NCI-H187 treated with DMSO at 0.1 percent for 48 hours (cell line): ENCODE measurements at regions not wholly inside any gene's neighbourhood (a gene's known extent, or its start where the extent isn't known, plus 50 kb on each side); places are given as distances from the start of the nearest gene placed in this dataset.

Experiments used
- DNase-seq: peaks from one replicate; lab custom pipeline; 2025; lab: John Stamatoyannopoulos, UW

DNA sequence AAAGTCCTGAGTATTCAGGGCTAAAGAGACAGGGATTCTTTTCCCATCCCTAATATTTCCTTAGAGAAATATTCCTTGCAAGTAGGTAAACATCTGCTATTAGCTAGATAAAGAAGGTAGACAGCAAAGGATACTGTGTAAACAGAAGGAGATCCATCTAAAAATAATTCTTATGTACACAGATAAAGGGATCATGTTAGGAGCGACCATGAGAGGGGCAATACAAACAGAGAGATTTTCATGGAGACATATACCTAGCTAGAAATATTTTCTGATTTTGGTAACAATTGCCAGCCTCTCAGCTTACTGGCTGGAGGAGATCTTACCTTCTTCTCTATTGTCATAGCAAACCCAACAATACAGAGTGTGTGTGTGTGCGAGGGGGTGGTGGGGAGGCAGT is 184.6 kb upstream of the DMAC1 start:
- DNase-seq = no peak

DNA sequence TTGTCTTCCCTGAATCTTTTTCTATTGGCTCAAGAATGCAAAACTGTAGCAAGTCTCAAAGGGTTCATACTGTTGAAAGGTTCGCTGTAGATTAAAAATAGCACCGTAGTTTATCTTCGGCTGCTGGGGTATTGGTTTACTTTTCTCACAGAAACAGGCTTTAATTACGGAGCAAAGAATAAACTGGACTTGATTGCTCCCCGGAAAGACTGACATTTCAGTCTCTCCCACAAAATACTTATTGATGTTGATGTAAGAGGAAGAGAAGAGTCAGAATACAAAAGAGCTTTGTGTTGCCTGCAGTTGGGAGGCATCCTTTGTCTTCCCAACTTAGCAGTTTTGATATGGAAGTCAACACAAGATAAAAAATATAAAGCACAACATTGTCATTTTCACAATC is 183.9 kb upstream of the DMAC1 start:
- DNase-seq = no peak

DNA sequence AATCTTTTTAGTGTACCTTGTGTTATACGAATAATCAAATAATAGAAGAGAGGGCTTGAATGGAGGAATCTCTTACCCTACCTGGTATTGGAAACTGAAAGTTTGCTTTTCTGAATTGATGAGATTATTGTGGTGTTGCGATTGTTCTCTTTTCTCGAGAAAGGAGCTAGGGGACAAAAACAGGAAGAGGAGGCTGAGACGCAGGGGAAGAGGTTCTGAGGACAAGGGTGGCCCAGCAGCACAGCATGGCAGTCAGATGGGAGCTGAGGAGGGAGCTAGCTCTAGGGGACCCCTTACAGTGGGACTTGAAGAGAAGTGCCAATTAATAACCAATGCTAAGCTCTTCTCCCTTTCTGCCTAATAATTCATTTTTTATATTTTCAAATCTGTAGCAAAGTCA is 183.3 kb upstream of the DMAC1 start:
- DNase-seq = no peak

DNA sequence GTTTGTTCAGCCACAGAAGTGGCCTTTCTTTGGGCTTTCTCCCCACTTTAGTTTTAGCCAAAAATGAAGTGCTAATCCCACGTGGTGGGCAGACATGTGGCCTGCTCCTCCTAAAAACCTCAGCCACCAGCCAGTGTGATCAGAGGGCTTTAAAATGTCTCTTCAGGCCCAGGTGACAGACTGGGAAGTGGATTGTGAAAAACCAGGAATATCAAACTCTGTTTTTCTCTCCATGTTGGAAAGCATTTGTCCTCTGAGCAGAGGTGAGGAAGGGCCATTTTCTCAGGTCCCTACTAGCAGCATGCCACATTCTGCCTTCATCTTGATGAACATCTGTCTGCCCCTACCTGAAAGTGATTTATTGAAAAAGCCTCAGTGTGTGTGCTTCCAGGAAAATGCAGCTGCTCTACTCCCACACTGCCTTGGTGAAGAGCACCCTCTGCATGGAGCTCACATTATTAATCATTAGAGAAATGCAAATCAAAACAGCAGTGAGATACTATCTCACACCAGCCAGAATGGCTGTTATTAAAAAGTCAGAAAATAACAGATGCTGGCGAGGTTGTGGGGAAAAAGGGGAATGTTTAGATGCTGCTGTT is 181.2 kb upstream of the DMAC1 start:
- no peak for DNase-seq

DNA sequence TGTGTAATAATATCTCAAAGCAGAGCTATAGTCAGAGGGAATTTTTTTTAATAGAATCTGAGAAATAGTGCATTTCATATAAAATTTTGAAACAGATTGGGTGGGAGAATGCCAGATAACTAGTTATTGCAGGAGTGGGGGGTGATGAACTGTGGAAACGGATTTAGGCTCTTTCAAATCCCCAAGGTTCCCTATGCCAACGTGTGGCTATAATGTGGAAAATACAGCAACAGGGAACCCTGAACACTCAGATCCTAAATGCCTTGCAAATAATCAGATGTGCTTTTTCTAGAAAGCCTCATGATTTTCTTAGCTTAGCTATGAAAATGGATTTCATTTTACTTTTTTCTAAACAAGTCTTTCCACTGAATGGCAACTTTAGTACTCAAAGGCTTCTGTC is 180.5 kb upstream of the DMAC1 start:
- DNase-seq = no peak

DNA sequence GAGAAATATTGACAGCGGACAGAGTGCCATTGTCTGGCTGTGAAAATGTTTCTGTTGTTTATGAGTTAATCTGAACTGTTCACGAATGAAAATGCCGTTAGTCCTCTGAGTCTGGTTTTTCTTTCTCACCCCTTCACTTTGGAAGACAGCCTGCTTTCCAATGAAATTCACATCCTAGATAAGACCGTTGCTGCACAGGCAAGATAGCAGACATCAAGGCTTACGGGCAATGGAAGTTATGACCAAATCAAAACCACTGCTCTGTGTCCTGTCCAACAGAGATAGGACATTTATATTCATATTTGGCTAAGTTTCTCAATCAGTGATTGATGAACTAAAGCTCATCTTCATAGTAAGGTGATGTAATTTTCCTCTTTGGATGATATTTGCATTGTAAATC is 180.0 kb upstream of the DMAC1 start:
- no peak for DNase-seq

DNA sequence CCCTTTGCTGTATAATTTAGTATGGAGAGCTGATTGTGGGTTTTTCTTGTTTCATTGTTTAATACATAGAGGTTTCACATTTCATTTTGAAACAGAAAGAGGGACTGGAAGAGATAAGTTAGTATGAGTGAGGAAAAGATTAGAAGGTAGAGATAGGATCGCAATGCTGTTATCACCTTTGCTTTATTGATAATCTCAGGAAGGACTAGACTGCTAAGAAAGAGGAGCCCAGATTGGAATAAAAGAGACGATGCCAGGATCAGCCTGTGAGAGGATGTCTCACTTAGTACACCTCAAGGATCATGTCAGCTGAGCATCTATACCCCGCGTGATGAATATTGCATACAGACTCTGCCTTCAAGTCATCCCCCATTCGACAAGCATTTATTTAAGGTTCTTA is 178.0 kb upstream of the DMAC1 start:
- DNase-seq = no peak

DNA sequence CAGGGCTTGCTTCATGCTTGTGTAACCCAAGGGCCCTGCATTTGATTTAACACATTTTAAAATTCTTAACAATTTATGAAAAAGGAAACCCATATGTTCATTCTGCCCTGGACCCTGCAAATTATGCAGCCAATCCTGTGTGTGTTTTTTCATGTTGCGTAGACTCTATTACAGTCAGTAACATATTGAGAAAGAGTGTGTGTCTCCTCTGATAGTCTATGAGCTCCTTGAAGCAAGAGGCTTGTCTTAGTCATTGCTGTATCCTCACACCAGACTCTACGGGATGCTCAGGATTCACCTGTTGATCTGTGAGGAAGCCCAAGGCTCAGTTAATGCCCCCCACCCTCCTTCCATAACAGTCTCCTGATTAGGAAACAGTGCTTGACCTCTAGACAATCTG is 177.3 kb upstream of the DMAC1 start:
- no peak for DNase-seq

DNA sequence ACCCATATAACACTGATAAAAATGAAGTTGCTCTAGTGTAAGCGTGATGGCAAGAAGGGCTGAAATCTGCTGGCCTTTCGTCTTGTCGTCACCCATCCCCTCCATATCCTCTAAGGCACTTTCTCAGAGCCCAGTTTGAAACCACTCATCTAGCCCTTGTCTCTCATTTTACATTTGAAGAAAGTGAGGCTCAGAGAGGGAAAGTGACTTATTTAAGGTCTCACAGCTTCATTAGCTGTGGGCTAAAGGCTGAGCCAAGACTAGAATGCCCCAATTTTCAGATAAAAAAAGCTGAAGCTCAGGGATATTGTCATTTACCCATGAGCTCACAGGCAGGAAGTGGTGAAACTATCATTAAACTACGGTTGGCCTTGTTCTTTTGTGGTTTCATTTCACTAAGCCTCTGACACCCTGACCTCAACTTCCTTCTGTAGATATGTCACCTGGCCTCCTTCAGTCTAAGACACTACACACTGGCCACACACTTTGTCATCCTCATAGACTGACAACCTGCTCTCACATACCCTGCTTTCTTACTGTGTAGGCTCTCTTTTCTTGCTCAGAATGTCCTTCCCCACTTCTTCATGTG is 176.7 kb upstream of the DMAC1 start:
- DNase-seq = no peak

DNA sequence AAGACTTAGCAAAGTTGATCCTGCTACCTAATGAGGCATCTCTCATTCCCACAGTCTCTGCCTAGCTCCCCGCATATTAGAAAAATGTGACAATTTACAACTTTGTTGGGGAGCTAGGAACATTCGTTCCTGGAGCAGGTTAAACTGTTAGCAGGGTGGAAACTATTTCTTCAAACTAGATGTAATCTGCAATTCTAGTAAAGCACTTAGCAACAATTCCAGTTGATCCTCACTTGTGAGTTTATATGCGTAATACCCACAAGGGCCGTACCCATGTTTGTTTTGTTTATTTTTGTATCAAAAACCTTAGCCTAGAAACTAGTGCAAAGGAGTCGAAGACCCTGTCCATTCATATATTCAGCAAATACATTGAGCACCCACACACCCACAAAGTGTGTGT is 175.8 kb upstream of the DMAC1 start:
- no peak for DNase-seq

DNA sequence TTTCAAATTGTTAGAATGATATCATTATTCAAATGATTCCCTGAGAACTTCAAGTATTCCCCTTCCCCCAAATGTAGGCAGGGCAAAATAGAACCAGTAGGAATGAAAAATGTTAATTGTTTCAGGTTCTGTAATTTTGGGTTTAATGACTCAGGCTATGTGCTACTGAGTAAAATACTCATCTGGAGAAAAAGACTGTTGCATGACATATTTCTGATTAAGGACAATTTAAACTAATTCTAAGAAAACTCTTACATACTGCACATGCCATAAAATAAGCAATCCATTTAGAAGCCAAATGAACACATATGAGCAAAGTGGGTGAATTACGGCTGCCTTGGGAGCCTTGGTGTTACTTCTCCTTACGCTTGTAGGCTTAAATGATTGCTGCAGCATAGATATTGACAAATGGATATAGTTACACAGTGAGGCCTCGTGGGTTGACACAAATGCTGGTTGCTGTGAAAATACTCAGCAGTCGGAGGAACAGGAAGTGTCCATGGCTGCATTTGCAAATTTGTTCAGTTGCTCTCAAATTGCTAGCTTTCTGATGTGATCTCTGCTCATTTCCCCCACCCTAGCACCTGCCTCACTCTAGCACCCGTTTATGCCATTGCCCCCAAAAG is 174.9 kb upstream of the DMAC1 start:
- DNase-seq = no peak

DNA sequence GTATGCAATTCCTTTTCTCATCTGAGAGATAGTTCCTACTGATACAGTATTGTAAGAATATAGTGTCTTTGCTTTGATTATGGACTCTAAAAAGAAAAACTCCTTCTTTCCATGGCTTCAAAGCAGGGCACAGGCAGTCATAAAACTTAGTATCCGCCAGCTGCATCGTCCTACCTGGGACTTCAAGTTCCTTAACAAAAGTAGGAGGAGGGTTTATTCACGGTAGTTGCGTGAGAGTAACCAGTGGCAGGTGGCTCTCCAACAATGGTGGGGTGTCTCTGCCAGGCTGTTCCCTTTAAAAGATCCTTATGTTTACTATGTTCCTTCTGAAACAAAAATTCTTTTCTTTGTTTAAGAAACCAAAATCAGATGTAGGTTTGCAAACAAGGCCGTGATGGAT is 173.5 kb upstream of the DMAC1 start:
- DNase-seq = no peak

DNA sequence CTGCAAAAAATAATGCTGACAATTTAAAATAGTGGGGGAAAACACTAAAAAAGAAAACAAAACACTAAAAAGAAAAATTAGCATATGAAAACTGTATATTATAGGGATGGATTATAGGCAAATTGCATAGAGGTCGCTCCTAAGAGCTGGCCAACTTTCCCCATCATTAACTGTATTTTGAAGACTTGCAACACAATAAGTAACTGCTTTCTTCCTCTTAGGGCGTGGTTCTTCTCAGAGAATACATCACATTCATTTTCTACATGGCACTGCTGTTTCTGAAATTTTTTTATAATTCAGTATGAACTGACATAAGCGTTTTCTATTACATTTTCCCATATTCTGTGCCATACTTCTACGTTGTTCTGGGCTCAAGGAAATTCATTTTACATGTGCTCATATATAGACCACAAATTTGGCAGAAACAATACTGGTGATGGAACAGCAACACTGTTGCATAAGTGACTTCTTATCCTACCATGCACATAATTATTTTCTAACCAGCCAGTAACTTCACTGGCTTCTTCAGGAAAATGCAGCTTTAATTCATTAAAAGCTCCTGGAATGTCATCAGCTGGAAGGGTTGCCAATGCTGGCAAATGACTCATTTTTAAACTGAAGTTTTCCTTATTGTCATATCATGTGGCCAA is 171.2 kb upstream of the DMAC1 start:
- DNase-seq = no peak

DNA sequence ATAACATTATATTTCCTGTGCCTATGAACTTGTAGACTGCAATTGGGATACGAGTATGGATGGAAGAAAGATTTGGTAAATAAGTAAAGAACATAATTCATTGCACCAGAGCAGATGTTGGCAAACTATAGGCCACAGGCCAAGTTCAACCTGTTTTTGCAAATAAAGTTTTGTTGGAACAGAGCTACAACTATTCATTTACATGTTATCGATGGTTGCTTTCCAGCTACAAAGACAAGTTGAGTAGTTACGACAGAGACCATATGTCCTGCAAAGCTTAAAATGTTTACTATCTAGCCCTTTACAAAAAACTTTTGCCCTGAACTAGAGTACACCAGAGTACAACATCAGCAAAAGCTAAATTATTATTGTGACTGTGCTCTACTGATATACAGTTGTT is 169.1 kb upstream of the DMAC1 start:
- no peak for DNase-seq

DNA sequence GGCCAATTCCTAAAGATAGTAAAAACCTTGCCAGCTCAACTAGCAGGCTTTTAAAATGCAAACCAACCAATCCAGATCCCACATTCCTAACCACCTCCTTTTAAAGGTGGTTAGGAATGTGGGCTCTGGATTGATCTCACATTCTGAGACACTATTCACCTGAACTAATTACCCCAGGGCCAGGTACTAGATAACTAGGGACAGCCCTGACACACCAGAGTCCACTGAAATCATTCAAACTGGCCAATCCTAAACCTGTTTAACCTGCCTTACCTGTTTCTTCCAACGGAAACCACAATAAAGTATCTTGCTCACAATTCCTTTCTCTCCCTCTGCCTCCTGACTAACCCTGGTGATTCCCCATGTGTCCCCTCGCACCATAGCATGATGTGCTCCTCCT is 168.3 kb upstream of the DMAC1 start:
- no peak for DNase-seq

DNA sequence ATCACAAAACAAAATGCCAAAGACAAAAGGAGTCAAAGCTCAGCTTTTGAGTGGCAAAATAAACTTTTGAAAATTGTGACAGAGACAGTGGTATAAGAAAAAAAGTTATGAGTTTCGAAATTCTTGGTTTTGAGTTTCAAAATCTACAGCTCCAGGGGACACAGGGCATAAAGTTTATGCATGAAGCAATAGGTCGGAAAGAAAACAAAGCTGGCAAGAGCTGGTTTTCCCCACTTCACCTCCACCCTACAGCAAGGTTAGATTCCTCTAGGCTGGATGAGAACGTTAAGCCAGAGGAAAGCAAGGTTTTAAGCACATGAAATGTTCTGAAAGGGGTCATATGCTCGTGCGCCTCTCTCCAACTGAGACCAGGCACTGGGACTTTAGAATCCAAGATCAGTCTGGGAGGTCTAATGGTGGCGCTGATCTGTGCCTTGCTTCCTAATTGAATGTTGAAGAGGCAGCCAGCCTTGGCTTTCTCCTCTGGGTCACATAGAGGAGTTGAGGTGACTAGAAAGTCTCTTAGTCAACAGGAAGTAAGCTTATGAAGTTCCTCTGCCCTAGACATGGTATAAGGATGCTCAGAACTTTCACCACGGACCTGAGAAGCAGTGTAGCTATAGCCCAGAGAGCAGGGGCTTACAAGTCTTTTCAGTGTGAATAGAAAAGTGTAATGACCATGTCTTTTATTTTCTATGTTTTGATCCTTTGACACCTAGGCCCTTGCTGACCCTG is 167.7 kb upstream of the DMAC1 start:
- no peak for DNase-seq

DNA sequence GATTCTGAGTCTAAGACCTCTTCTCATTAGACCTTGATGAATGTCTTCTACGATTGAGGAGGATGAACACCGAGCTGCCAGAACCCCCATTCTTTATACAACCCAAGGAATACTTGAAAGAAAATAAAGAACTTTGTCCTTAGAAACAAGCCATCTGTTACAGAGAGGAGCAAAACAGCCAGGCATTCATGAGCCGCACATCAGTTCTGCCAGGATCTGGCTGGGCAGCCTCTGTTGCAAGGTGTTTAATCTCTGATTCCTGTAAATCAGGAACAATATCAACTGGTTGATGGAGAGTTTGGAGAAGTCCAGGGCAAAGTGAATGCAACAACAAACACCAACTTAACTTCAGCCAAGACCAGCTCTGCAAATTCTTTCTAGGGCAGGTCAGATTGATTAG is 165.5 kb upstream of the DMAC1 start:
- no peak for DNase-seq

DNA sequence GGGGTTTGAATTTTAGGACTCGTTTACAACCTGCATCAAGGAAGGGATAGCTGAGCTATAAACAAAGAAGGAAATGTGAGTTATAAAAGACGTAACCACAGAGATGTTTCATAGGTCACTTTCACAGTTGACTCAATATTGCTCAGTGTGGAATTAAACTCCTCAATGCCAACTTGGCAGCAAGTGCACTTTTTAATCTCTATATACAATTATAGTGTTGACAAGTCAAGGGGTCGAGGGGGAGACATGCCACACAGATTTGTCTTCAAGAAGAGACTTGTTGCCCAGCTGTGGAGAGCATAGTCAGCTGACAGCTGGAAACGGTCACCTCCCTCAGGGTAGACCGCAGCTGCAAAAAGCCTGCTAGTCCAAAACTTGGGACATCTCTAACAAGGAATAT is 163.4 kb upstream of the DMAC1 start:
- no peak for DNase-seq

DNA sequence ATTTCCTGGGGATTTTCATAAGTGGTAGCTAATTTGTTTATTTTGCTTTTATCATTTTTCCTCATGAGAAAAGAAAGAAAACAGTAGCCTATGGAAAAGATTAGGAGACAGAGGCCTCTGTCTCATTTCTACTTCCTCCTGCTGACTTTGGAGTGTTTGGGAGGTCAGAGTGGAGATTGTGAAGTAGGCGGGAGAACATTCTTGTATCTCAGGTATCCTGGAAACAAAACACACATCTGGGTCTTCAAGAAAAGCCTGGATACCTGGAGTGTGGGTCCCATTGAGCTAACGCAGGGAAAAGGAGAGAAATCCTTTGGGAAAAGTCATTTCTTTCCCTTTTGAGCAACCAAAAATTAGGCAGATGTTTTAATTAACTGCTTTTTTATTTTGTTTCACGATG is 161.5 kb upstream of the DMAC1 start:
- DNase-seq = no peak

DNA sequence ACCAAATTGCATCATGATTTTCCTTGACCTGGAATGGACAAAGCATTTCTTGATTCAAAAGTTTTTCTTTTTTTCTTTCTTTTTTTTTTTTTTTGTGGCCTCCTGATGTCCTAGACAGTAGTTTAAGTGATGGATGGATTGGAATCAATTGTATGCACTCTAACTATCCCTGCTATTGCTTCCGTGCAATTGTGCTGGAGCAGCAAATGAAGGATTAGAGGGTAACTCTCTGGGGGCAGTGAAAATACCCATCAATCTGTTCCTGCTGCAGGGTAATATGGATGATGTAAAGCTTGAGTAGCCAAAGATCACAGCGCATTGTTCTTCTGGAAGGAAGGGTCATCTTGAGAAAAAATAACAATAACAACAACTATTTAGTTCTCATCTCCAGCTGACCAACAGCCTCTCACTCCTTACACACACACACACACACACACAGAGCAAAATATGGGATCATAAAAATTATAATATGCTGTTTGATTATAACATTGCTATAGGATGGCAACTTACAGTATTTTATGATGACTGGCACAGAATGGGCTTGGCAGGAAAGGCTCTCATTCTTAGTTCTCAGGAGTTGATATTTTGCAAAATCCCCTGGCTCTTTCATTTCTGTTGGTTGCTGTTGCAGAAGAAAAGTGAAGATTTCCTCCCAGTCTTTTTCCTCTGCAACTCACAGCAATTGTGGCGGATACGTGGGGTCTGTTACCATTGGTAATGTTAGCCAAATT is 160.9 kb upstream of the DMAC1 start:
- no peak for DNase-seq

DNA sequence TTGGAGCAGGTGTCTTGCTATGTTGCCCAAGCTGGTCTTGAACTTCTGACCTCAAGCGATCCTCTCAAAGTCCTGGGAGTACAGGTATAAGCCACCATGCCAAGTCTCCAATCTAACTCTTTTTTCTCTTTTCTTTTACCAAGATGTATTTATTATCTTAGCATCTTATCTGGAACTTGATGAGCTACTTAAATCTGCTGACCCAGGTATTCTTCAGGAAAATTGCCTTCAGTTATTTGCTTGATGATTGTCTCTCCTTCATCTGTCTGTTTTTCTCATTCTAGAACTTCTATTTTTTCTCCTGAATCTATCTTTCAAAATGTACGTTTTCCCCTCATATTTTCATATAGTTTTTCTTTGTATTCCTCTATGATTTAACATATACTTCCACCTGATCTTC is 158.2 kb upstream of the DMAC1 start:
- DNase-seq = no peak

DNA sequence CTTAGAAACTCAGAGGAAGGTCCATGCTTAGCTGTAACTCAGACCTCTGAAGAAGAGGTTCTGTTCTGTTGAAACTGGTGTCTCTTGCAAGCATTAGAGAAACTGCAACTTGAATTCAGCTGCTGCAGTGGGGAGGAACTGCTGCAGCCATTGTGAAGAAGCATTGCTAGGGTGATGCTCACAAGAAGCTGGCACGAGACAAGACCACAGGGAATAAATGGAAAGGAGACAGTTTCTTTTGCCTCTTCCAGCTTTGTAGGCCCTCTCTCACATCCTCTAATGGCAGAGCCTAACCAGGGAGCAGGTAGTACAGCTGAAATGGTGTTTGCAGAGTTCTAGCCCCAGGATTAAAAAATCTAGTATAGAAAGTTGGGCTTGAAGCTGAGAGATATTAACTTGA is 148.0 kb upstream of the DMAC1 start:
- DNase-seq = no peak
